Sigmoid colon (tissue), 6 donors: ENCODE measurements at regions not wholly inside any gene's neighbourhood (a gene's known extent, or its start where the extent isn't known, plus 50 kb on each side); places are given as distances from the start of the nearest gene placed in this dataset.

Experiments
- DNase-seq: peaks from one replicate; pipeline ENCODE4 v3.0.0-alpha.2; 2019
- H3K27ac ChIP-seq, 4 donors: fragments of 200-600 bp; sonication (generic); one replicate each; pipeline ENCODE4 v1.5.1; 2016 to 2019; ENCODE audit warnings: mild to moderate bottlenecking in 1 of 4
- H3K27me3 ChIP-seq, 3 donors: fragments of 200-600 bp; sonication (generic); one replicate each; pipeline ENCODE4 v1.5.1; 2019; ENCODE audit warnings: mild to moderate bottlenecking in 1 of 3
- H3K36me3 ChIP-seq, 4 donors: fragments of 200-600 bp; sonication (generic); one replicate each; pipeline ENCODE4 v1.5.1; 2016 to 2019
- H3K4me1 ChIP-seq, 4 donors: fragments of 200-600 bp; sonication (generic); one replicate each; pipeline ENCODE4 v1.5.1; 2017 to 2019
- H3K4me3 ChIP-seq, 4 donors: fragments of 200-600 bp; sonication (generic); one replicate each; pipeline ENCODE4 v1.5.1; 2017 to 2019; ENCODE audit warnings: mild to moderate bottlenecking in 2 of 4, moderate library complexity in 1 of 4
- H3K9me3 ChIP-seq, 4 donors: fragments of 200-600 bp in 3 of 4; sonication (generic) in 3 of 4; one replicate each; pipeline versions ENCODE4 v1.5.1 to v1.6.1; 2013 to 2019
- CTCF ChIP-seq, 4 experiments: fragments of 450-650 bp in 3 of 4; fragments of 200-600 bp in 1 of 4; IDR thresholded peaks; one replicate each; pipeline ENCODE4 v1.5.1; 2016 to 2019; ENCODE audit warnings: antibody characterized with exemption in 4 of 4, mild to moderate bottlenecking in 3 of 4, moderate library complexity in 2 of 4
- EP300 ChIP-seq, 4 donors: sonication (generic); formaldehyde crosslinking; IDR thresholded peaks; one replicate each; pipeline ENCODE4 v1.6.1; 2017; ENCODE audit warnings: antibody characterized with exemption in 4 of 4
- POLR2A ChIP-seq, 2 donors: fragments of 450-650 bp; IDR thresholded peaks; one replicate each; pipeline ENCODE4 v1.6.1; 2016; ENCODE audit warnings: antibody characterized with exemption in 2 of 2, mild to moderate bottlenecking in 2 of 2, moderate library complexity in 2 of 2
- POLR2AphosphoS5 ChIP-seq, 4 donors: sonication (generic); formaldehyde crosslinking; IDR thresholded peaks; one replicate each; pipeline ENCODE4 v1.6.1; 2017; ENCODE audit warnings: antibody characterized with exemption in 4 of 4
- WGBS, 2 donors: extraction: QIAGEN DNeasy Blood & Tissue Kit; methylation state at CpG; one replicate each; pipeline ENCODE4 v1.1.7; 2013; 5-methylcytosine and 5-hydroxymethylcytosine counted together
- intact Hi-C: fragments of 100-400 bp; cut with DNase I; formaldehyde crosslinking; loops from one replicate; pipeline ENCODE4 v1.15.1; 2023
- donor health status: healthy with polysubstance abuse.
- donor health status: healthy.

DNA sequence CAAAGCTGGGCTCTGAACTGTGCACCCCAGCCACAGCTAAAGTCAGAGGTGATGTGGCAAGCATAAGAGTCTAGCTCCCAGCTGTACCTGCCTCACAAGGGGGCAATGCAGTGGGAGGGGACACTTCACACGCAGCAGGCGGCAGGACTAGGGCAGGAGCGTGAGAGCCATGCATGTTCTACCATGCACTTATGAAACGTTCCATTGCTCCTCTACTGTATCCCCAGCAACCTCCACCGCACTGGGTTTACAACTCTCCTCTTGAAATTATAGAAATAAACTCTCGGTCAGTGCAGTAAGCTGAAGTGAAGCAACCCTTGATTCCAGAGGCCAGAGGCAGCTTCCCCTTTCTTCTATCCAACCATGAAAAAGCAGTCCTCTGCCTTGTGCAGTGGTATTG is 298.6 kb upstream of the STT3B start:
- H3K27ac ChIP-seq, result no peak overlapping the region
- TF ChIP-seq EP300 (IDR thresholded peaks at IDR 0.05) (no peak), POLR2A (IDR thresholded peaks at IDR 0.05) (no peak), POLR2AphosphoS5 (IDR thresholded peaks at IDR 0.05) (no peak), CTCF (IDR thresholded peaks at IDR 0.05) (no peak)
- 65 to 82% methylated on average over 6 of the region's 6 CpGs for WGBS, 2 donors
- intact Hi-C loops, result no loop called here
- no peak for DNase-seq
- H3K4me3 ChIP-seq, result no peak overlapping the region
- no peaks in the 10 kb centered on the region for H3K27me3 ChIP-seq
- H3K4me1 ChIP-seq, result no peaks in the 10 kb centered on the region
- H3K36me3 ChIP-seq, result no peaks in the 10 kb centered on the region
- H3K9me3 ChIP-seq, result no peaks in the 10 kb centered on the region

GRCh38 chr3:31235062-31235700 is 297.5 kb upstream of the STT3B start:
- H3K36me3 ChIP-seq, result no peaks in the 10 kb centered on the region
- H3K27ac ChIP-seq, result no peak overlapping the region
- no peaks in the 10 kb centered on the region for H3K27me3 ChIP-seq
- 82 to 89% methylated on average over 3 of the region's 3 CpGs for WGBS, 2 donors
- no peak for DNase-seq
- H3K4me3 ChIP-seq, result no peak overlapping the region
- no peaks in the 10 kb centered on the region for H3K4me1 ChIP-seq
- TF ChIP-seq EP300 (IDR thresholded peaks at IDR 0.05) (no peak), POLR2AphosphoS5 (IDR thresholded peaks at IDR 0.05) (no peak), CTCF (IDR thresholded peaks at IDR 0.05) (no peak), POLR2A (IDR thresholded peaks at IDR 0.05) (no peak)
- intact Hi-C loops, result no loop called here
- no peaks in the 10 kb centered on the region for H3K9me3 ChIP-seq

GRCh38 chr3:31237887-31238286 is 294.8 kb upstream of the STT3B start:
- TF ChIP-seq POLR2A (IDR thresholded peaks at IDR 0.05) (no peak), EP300 (IDR thresholded peaks at IDR 0.05) (no peak), POLR2AphosphoS5 (IDR thresholded peaks at IDR 0.05) (no peak), CTCF (IDR thresholded peaks at IDR 0.05) (no peak)
- DNase-seq, result no peak
- H3K4me1 ChIP-seq, result no peaks in the 10 kb centered on the region
- H3K27ac ChIP-seq, result no peak overlapping the region
- H3K36me3 ChIP-seq, result no peaks in the 10 kb centered on the region
- no peaks in the 10 kb centered on the region for H3K27me3 ChIP-seq
- 28 to 67% methylated on average over 4 of the region's 4 CpGs for WGBS, 2 donors
- intact Hi-C loops, result no loop called here
- no peaks in the 10 kb centered on the region for H3K9me3 ChIP-seq
- H3K4me3 ChIP-seq, result no peak overlapping the region

DNA sequence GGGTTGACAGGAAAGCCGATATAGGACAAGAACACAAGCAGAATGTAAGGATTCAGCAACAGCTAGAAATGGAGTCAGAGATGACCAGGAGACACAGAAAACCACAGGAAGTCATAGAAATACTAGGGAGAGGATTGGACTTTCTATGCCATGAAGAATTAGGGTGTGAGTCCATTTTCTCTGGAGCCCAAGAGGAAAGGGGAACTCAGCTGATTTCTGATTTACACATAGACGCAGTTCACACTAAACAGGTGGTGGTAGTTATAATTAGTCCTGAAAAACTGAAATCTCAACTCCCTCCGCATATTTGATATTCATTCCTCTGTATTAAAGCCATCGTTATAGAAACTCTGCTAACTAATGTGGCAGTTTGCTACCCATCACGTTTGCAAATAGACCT is 292.7 kb upstream of the STT3B start:
- TF ChIP-seq EP300 (IDR thresholded peaks at IDR 0.05), result no peak
- TF ChIP-seq POLR2A (IDR thresholded peaks at IDR 0.05), result no peak
- no peak for TF ChIP-seq CTCF (IDR thresholded peaks at IDR 0.05)
- no peak for TF ChIP-seq POLR2AphosphoS5 (IDR thresholded peaks at IDR 0.05)
- 80 to 92% methylated on average over 5 of the region's 5 CpGs for WGBS, 2 donors
- no peak overlapping the region for H3K4me3 ChIP-seq
- H3K36me3 ChIP-seq, result no peaks in the 10 kb centered on the region
- intact Hi-C loops, result no loop called here
- no peak for DNase-seq
- H3K9me3 ChIP-seq, result no peaks in the 10 kb centered on the region
- no peak overlapping the region for H3K27ac ChIP-seq
- no peaks in the 10 kb centered on the region for H3K4me1 ChIP-seq
- H3K27me3 ChIP-seq, result no peaks in the 10 kb centered on the region

DNA sequence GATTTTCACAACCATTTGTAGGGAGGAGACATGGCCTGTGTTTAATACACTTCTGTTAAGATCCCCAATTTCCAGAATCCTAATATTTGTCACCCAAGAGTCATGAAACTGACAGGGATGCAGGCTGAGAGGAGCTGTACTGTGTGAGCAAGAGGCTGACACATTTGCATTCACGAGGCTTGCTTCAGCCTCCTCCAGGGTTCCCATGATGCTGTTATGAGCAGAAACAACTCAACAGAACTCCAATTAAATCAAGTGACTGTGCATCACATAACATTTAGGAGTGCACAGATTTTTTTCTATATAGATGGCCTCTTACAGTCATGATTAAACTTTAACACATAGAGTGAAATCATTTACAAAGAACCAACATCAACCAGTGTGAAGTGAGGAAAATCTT is 292.3 kb upstream of the STT3B start:
- intact Hi-C loops, result no loop called here
- 60 to 70% methylated on average over 1 of the region's 1 CpG for WGBS, 2 donors
- Histone ChIP-seq H3K9me3 (no peaks in the 10 kb centered on the region), H3K27ac (no peak overlapping the region), H3K36me3 (no peaks in the 10 kb centered on the region), H3K4me1 (no peaks in the 10 kb centered on the region), H3K4me3 (no peak overlapping the region), H3K27me3 (no peaks in the 10 kb centered on the region)
- TF ChIP-seq CTCF (IDR thresholded peaks at IDR 0.05) (no peak), EP300 (IDR thresholded peaks at IDR 0.05) (no peak), POLR2A (IDR thresholded peaks at IDR 0.05) (no peak), POLR2AphosphoS5 (IDR thresholded peaks at IDR 0.05) (no peak)
- no peak for DNase-seq
